CD4-positive, alpha-beta memory T cell (primary cell): ENCODE measurements at regions not wholly inside any gene's neighbourhood (a gene's known extent, or its start where the extent isn't known, plus 50 kb on each side); places are given as distances from the start of the nearest gene placed in this dataset.
A peak's percentile ranks its signal among the peaks of the same experiment; 100 is the strongest.

Source experiments
- CTCF ChIA-PET: fragments of 350-600 bp; sonication (Branson Sonifier 250); formaldehyde crosslinking; loops from one replicate; lab custom pipeline; 2021; ENCODE audit warnings: inconsistent platforms; ENCODE audit not compliant: partially characterized antibody; lab: Charles Lee
- POLR2A ChIA-PET: fragments of 350-600 bp; sonication (Branson Sonifier 250); formaldehyde crosslinking; loops from one replicate; lab custom pipeline; 2021; ENCODE audit not compliant: partially characterized antibody; lab: Charles Lee
- DNase-seq, 5 donors: peaks; one replicate each; pipeline versions ENCODE4 v3.0.0 to v3.0.0-alpha.2; 2020 to 2022; ENCODE audit warnings: mixed read lengths in 1 of 5
- H3K27ac ChIP-seq: one replicate; pipeline ENCODE4 v1.7.0; 2013; ENCODE audit warnings: low read depth, low read length
- H3K27me3 ChIP-seq: 2 replicates; pipeline ENCODE4 v1.7.0; 2013; ENCODE audit warnings: mild to moderate bottlenecking, low read length, moderate library complexity; ENCODE audit not compliant: insufficient read depth
- H3K36me3 ChIP-seq: 2 replicates; pipeline ENCODE4 v1.7.0; 2013; ENCODE audit warnings: mild to moderate bottlenecking, low read length, moderate library complexity; ENCODE audit not compliant: insufficient read depth
- H3K4me1 ChIP-seq: 2 replicates; pipeline ENCODE4 v1.7.0; 2013; ENCODE audit warnings: mild to moderate bottlenecking, low read length, moderate library complexity; ENCODE audit not compliant: insufficient read depth
- H3K4me3 ChIP-seq, 2 donors: one replicate each; pipeline ENCODE4 v1.7.0; 2013; ENCODE audit warnings: low read length in 2 of 2, mild to moderate bottlenecking in 1 of 2
- H3K9me3 ChIP-seq, 2 donors: one replicate each; pipeline ENCODE4 v1.7.0; 2013; ENCODE audit warnings: low read length in 2 of 2, control low read depth in 1 of 2; ENCODE audit not compliant: control insufficient read depth in 1 of 2
- H3K27ac Mint-ChIP-seq, 7 donors: one replicate each; pipeline ENCODE4 v1.8.0; 2020 to 2021; ENCODE audit warnings: mixed read lengths in 7 of 7, mild to moderate bottlenecking in 6 of 7, inconsistent platforms in 3 of 7, moderate library complexity in 3 of 7
- H3K27me3 Mint-ChIP-seq, 2 donors: one replicate each; pipeline ENCODE4 v1.8.0; 2020 to 2021; ENCODE audit warnings: mixed read lengths in 2 of 2
- H3K36me3 Mint-ChIP-seq, 2 donors: one replicate each; pipeline ENCODE4 v1.8.0; 2020 to 2021; ENCODE audit warnings: mixed read lengths in 2 of 2, inconsistent platforms in 1 of 2, mild to moderate bottlenecking in 1 of 2
- H3K4me1 Mint-ChIP-seq, 4 donors: one replicate each; pipeline ENCODE4 v1.8.0; 2020 to 2021; ENCODE audit warnings: mixed read lengths in 4 of 4, mild to moderate bottlenecking in 1 of 4
- H3K4me3 Mint-ChIP-seq, 8 donors: one replicate each; pipeline ENCODE4 v1.8.0; 2020 to 2021; ENCODE audit warnings: mixed read lengths in 8 of 8, mild to moderate bottlenecking in 7 of 8, moderate library complexity in 6 of 8, inconsistent platforms in 3 of 8
- H3K9me3 Mint-ChIP-seq, 8 donors: one replicate each; pipeline ENCODE4 v1.8.0; 2020 to 2021; ENCODE audit warnings: mixed read lengths in 8 of 8, mild to moderate bottlenecking in 5 of 8, inconsistent platforms in 3 of 8, moderate library complexity in 1 of 8
- intact Hi-C: fragments of 100-400 bp; cut with micrococcal nuclease; formaldehyde crosslinking; loops from one replicate; pipeline ENCODE4 v1.15.1; 2023

- peak overlapping the region in 3 of 7 donors; percentile 15 to 19 (median 16) for H3K27ac Mint-ChIP-seq
- H3K27me3 Mint-ChIP-seq = no peaks in the 10 kb centered on the region
- Histone ChIP-seq H3K27ac (no peak overlapping the region), H3K36me3 (no peaks in the 10 kb centered on the region), H3K27me3 (no peaks in the 10 kb centered on the region), H3K9me3 (no peaks in the 10 kb centered on the region), H3K4me3 (no peak overlapping the region), H3K4me1 (peaks cover 18% of the 10 kb centered on the region)
- ChIA-PET POLR2A (no interaction called here), CTCF (no interaction called here)
- no peak for DNase-seq
- intact Hi-C loops = loop anchor here (10.0 kb wide), 1 partner anchor 1239 kb away; no protein-coding TSS in a partner anchor
- no peak overlapping the region for H3K4me3 Mint-ChIP-seq
- H3K4me1 Mint-ChIP-seq = peaks cover 12 to 26% (median 19%) of the 10 kb centered on the region in 4 donors
- peaks cover 0 to 2% (median 0%) of the 10 kb centered on the region in 8 donors for H3K9me3 Mint-ChIP-seq
- H3K36me3 Mint-ChIP-seq = no peaks in the 10 kb centered on the region
Observed at GRCh38 chr11:111444040-111444439, 65.0 kb upstream of the POU2AF1 start.

DNA sequence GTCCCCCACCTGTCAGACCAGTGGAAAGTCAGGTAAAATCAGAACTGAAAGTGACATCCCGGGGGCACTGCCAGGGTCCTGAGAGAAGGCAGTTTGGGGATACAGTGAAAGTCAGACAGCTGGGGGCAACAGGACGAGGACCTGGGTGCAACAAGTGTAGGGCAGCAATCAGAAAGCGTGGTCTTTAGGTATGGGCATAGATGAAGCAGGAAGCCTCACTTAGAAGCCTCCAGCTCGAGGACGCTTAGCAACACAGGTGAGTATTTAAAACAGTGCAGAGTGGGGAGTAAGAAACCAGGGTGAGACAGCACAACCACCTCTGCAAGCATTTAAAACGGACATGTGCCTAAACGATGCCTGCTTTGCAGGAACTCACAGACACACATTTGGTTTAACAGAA, 64.6 kb upstream of the POU2AF1 start:
- Mint-ChIP-seq H3K4me1 (peaks cover 12 to 26% (median 19%) of the 10 kb centered on the region in 4 donors), H3K9me3 (peaks cover 0 to 2% (median 0%) of the 10 kb centered on the region in 8 donors), H3K27ac (peak overlapping the region in 4 of 7 donors; percentile 3 to 16 (median 12)), H3K4me3 (no peak overlapping the region), H3K36me3 (no peaks in the 10 kb centered on the region), H3K27me3 (no peaks in the 10 kb centered on the region)
- H3K4me3 ChIP-seq = no peak overlapping the region
- peaks cover 18% of the 10 kb centered on the region for H3K4me1 ChIP-seq
- H3K27me3 ChIP-seq = no peaks in the 10 kb centered on the region
- POLR2A ChIA-PET = no interaction called here
- no peaks in the 10 kb centered on the region for H3K36me3 ChIP-seq
- no peaks in the 10 kb centered on the region for H3K9me3 ChIP-seq
- no peak for DNase-seq
- no peak overlapping the region for H3K27ac ChIP-seq
- CTCF ChIA-PET = no interaction called here
- intact Hi-C loops = loop anchor here (10.0 kb wide), 1 partner anchor 1239 kb away; no protein-coding TSS in a partner anchor

- POLR2A ChIA-PET = no interaction called here
- peaks cover 0 to 1% of the 10 kb centered on the region in 2 donors for H3K27me3 Mint-ChIP-seq
- intact Hi-C loops = loop anchor here (10.0 kb wide), 1 partner anchor 1238 kb away; no protein-coding TSS in a partner anchor
- Histone ChIP-seq H3K9me3 (no peaks in the 10 kb centered on the region), H3K27me3 (no peaks in the 10 kb centered on the region), H3K4me1 (peaks cover 18% of the 10 kb centered on the region), H3K4me3 (no peak overlapping the region), H3K36me3 (no peaks in the 10 kb centered on the region), H3K27ac (no peak overlapping the region)
- H3K4me1 Mint-ChIP-seq = peaks cover 12 to 26% (median 19%) of the 10 kb centered on the region in 4 donors
- H3K27ac Mint-ChIP-seq = peak overlapping the region in 1 of 7 donors; percentile 32
- CTCF ChIA-PET = interaction anchor here (1.3 kb wide), 1 partner anchor 160 kb away, joined by 4 read pairs; no protein-coding TSS in a partner anchor
- peaks cover 0 to 2% (median 0%) of the 10 kb centered on the region in 8 donors for H3K9me3 Mint-ChIP-seq
- H3K4me3 Mint-ChIP-seq = no peak overlapping the region
- no peaks in the 10 kb centered on the region for H3K36me3 Mint-ChIP-seq
- no peak for DNase-seq
Observed at GRCh38 chr11:111443032-111443431, 64.0 kb upstream of the POU2AF1 start.

DNA sequence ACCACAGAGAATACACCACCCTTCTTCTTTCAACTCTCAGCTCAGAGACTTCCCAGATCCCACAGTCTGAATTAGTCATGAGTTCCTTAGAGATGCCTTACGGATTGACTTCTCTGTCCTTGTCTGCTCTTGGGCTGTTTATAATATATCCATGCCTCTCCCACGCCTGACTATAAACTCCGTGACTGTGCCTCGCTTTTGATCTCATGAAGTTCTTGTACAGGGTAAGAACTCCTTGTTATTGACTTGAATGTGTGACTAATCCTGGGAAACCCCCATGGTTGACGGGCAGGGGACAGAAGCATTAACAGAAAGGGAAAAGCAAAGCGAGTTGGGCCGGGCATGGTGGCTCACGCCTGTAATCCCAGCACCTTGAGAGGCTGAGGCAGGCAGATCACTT, 62.4 kb upstream of the POU2AF1 start:
- POLR2A ChIA-PET = no interaction called here
- CTCF ChIA-PET = interaction anchor here (1.7 kb wide), 1 partner anchor 159 kb away, joined by 6 read pairs; no protein-coding TSS in a partner anchor
- H3K4me3 ChIP-seq = no peak overlapping the region
- Mint-ChIP-seq H3K36me3 (no peaks in the 10 kb centered on the region), H3K27me3 (peaks cover 0 to 1% of the 10 kb centered on the region in 2 donors), H3K9me3 (peaks cover 0 to under 1% (median 0%) of the 10 kb centered on the region in 8 donors), H3K27ac (peak overlapping the region in 1 of 7 donors; percentile 14), H3K4me1 (peaks cover 15 to 24% (median 20%) of the 10 kb centered on the region in 4 donors), H3K4me3 (no peak overlapping the region)
- peaks cover 19% of the 10 kb centered on the region for H3K4me1 ChIP-seq
- intact Hi-C loops = loop anchor here (10.0 kb wide), 1 partner anchor 1237 kb away; no protein-coding TSS in a partner anchor
- H3K36me3 ChIP-seq = no peaks in the 10 kb centered on the region
- H3K27me3 ChIP-seq = no peaks in the 10 kb centered on the region
- no peak overlapping the region for H3K27ac ChIP-seq
- H3K9me3 ChIP-seq = no peaks in the 10 kb centered on the region
- no peak for DNase-seq

- intact Hi-C loops = loop anchor here (10.0 kb wide), 1 partner anchor 1236 kb away; no protein-coding TSS in a partner anchor
- CTCF ChIA-PET = interaction anchor here (1.7 to 2.2 kb wide), 3 partner anchors 12 to 158 kb away, joined by 4 to 12 read pairs (median 6); no protein-coding TSS in a partner anchor
- H3K4me3 ChIP-seq = no peak overlapping the region
Observed at GRCh38 chr11:111440416-111441205, 61.5 kb upstream of the POU2AF1 start.

GRCh38 chr11:111439901-111440300, 60.8 kb upstream of the POU2AF1 start:
- H3K27ac Mint-ChIP-seq = no peak overlapping the region
- no peaks in the 10 kb centered on the region for H3K27me3 ChIP-seq
- no peak for DNase-seq
- no peak overlapping the region for H3K4me3 ChIP-seq
- ChIA-PET CTCF (interaction anchor here (1.7 to 2.2 kb wide), 3 partner anchors 11 to 157 kb away, joined by 4 to 12 read pairs (median 6); no protein-coding TSS in a partner anchor), POLR2A (no interaction called here)
- peaks cover 11% of the 10 kb centered on the region for H3K4me1 ChIP-seq
- peaks cover 0 to 1% of the 10 kb centered on the region in 2 donors for H3K27me3 Mint-ChIP-seq
- intact Hi-C loops = loop anchor here (10.0 kb wide), 1 partner anchor 1235 kb away; no protein-coding TSS in a partner anchor
- H3K9me3 ChIP-seq = no peaks in the 10 kb centered on the region
- H3K36me3 ChIP-seq = no peaks in the 10 kb centered on the region
- H3K4me1 Mint-ChIP-seq = peaks cover 7 to 15% (median 12%) of the 10 kb centered on the region in 4 donors
- H3K27ac ChIP-seq = no peak overlapping the region
- no peaks in the 10 kb centered on the region for H3K36me3 Mint-ChIP-seq
- no peaks in the 10 kb centered on the region for H3K9me3 Mint-ChIP-seq
- no peak overlapping the region for H3K4me3 Mint-ChIP-seq

More at GRCh38 chr11:111440416-111441205, 61.5 kb upstream of the POU2AF1 start:
- no peaks in the 10 kb centered on the region for H3K27me3 ChIP-seq
- Mint-ChIP-seq H3K9me3 (no peaks in the 10 kb centered on the region), H3K4me3 (no peak overlapping the region), H3K27me3 (peaks cover 0 to 1% of the 10 kb centered on the region in 2 donors), H3K27ac (no peak overlapping the region), H3K4me1 (peaks cover 7 to 16% (median 12%) of the 10 kb centered on the region in 4 donors), H3K36me3 (no peaks in the 10 kb centered on the region)
- H3K36me3 ChIP-seq = no peaks in the 10 kb centered on the region
- peaks cover 15% of the 10 kb centered on the region for H3K4me1 ChIP-seq
- no peak overlapping the region for H3K27ac ChIP-seq
- no peak for DNase-seq
- no peaks in the 10 kb centered on the region for H3K9me3 ChIP-seq
- POLR2A ChIA-PET = no interaction called here
